NCI-H146 treated with DMSO at 0.1 percent for 48 hours (cell line): ENCODE measurements at regions not wholly inside any gene's neighbourhood (a gene's known extent, or its start where the extent isn't known, plus 50 kb on each side); places are given as distances from the start of the nearest gene placed in this dataset.
A peak's percentile ranks its signal among the peaks of the same experiment; 100 is the strongest.

ENCODE experiments used
- DNase-seq: peaks from one replicate; lab custom pipeline; 2025; ENCODE audit not compliant: unreplicated experiment; lab: John Stamatoyannopoulos, UW

GRCh38 chr20:57928181-57928967 lies 218.6 kb upstream of the PMEPA1 start:
- DNase-seq, result no peak

GRCh38 chr20:57927376-57927775 lies 217.6 kb upstream of the PMEPA1 start:
- DNase-seq, result no peak

- no peak for DNase-seq
These were observed 212.9 kb upstream of the PMEPA1 start for GRCh38 chr20:57922706-57923105.

DNA sequence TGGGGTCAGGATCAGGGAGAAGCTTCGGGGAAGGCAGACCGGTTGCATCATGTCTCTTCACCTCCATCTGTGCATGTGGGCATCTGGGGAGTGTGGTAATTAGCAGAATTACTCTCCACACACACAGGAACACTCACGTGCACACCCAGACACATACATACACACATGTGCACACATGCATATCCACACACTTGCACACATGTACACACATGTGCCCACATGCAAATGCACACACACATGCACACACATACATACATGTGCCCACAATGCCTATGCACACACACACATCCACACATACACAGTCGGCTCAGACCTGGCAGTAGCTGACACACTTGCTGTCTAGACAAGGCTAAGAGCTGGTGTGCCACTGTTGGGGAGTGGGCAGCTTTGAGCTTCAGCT lies 212.3 kb upstream of the PMEPA1 start:
- no peak for DNase-seq

- DNase-seq, result peak; percentile 43
These were observed 211.9 kb upstream of the PMEPA1 start for GRCh38 chr20:57921676-57922075.

GRCh38 chr20:57920971-57921370 lies 211.2 kb upstream of the PMEPA1 start:
- no peak for DNase-seq

GRCh38 chr20:57919049-57919448 lies 209.2 kb upstream of the PMEPA1 start:
- no peak for DNase-seq

DNA sequence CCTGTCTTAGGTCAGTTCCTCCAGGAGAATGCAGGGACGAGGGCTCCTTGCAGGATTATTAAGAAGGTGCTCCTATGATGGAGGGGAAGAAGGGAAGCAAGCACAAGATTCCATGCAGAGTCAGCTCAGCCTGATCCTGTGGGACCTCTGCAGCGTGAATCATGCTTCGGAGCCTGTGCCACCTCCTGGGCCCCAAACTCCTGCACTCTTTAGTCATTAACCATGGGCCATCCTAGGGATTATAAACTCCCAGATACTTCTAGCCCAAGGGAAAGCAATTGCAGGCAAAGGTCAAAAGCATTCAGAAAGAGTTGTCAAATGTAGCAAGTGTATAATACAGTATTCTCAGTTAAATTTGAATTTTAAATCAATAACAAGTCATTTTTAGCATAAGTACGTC lies 208.7 kb upstream of the PMEPA1 start:
- no peak for DNase-seq

DNA sequence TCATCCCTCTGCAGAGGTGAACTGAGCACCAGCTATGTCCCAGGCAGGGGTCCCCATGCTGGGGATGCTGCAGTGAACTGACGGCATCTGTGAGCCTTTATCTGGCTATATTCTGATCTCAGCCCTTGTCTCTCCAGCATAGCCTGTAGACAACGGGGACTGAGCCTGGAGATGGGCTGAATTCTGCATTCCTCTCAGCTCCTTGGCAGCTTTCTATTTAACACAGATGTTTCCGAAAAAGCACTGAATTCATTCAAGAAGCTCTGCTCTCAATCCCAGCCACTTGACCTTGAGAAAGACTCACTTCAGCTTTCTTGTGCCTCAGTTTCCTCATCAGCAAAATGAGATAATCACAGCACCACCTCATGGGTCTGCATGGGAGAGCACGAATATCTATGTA lies 204.4 kb upstream of the PMEPA1 start:
- no peak for DNase-seq

GRCh38 chr20:57913156-57913930 lies 203.5 kb upstream of the PMEPA1 start:
- no peak for DNase-seq

DNA sequence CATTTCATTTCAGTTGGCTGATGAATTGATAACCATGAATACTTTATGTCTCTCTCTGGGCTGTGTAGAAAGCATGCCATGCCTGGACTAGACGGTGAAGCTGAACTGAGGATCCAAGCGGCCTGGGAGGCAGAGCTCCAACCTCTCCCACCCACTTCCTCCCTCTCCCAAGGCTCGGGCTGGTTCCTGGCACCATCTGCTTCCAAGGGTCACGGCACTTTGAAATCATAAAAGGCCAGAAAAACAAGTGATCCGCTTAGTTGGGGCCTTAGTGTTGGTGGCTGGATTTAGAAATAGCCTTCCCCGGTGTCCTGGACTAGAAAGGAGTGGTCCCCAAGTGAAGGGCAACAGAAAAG lies 202.4 kb upstream of the PMEPA1 start:
- DNase-seq, result no peak

DNA sequence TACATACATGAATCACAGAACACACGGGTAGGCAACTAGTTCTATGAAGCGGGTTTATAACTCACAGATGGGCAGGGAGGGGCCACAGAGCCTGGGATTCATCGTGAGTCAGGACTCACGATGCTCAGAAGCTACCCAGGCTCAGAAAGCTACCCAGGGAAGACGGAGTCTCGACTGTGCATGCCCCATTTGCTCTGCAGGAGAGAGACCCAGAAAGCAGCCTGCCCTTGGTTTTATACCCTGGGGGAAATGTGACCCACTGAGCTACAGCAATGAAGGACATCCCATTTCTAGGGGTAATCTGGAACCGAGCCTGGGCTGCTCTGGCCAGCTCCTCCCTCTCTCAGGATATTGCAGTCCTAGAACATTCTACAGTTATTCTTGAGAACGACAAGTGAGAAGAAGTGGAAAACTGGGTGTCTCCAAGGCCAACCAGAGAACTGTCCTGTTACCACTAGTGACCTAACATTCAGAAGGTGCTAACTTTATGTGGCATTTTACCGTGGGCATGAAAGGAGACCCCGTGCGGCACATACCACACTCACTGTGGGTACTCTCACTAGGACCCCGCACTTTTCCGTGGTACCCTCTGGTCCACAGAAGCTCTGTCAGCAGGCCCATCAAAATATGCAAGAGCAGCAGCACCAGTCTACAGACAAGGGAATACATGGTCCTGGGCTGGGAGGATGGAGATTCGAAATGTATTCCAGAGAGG lies 201.9 kb upstream of the PMEPA1 start:
- no peak for DNase-seq

DNA sequence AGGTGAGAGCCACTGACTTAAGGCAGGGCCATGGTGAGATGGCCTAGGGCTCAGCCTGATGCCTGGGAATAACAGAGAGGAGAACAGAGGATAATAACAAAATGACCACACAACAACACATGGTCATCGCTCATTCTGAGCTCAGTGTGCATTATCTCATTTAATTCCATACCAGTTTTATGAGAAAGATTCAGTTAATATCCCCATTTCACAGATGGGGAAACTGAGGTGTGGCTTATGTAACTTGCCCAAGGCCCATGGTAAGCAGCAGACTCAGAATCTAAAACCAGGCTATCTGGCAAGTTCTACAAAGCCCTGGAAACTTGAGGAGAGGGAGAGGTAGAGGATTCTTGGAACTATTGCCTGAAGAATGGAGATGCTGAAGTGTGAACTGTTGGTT lies 200.9 kb upstream of the PMEPA1 start:
- no peak for DNase-seq

GRCh38 chr20:57909763-57910331 lies 200.0 kb upstream of the PMEPA1 start:
- no peak for DNase-seq

GRCh38 chr20:57908704-57909630 lies 199.2 kb upstream of the PMEPA1 start:
- DNase-seq, result no peak

DNA sequence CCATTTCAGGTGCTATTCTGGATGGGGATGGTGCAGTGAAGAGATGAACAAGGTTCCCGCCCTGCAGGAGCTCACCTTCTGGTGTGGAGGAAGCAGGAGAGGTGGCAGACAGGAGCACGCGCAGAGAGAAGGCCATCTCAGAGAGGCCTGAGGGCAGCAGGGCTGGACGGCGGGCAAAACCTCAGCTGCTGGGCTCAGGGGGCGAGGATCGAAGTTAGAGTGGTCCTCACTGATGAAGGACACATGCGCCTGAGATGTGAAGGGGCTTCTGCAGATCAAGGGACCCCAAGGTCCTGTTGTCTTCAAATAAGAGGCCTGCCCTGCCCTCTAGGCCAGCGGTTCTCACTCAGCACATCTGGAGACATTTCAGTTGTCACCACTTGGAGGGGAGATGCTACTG lies 198.4 kb upstream of the PMEPA1 start:
- no peak for DNase-seq

DNA sequence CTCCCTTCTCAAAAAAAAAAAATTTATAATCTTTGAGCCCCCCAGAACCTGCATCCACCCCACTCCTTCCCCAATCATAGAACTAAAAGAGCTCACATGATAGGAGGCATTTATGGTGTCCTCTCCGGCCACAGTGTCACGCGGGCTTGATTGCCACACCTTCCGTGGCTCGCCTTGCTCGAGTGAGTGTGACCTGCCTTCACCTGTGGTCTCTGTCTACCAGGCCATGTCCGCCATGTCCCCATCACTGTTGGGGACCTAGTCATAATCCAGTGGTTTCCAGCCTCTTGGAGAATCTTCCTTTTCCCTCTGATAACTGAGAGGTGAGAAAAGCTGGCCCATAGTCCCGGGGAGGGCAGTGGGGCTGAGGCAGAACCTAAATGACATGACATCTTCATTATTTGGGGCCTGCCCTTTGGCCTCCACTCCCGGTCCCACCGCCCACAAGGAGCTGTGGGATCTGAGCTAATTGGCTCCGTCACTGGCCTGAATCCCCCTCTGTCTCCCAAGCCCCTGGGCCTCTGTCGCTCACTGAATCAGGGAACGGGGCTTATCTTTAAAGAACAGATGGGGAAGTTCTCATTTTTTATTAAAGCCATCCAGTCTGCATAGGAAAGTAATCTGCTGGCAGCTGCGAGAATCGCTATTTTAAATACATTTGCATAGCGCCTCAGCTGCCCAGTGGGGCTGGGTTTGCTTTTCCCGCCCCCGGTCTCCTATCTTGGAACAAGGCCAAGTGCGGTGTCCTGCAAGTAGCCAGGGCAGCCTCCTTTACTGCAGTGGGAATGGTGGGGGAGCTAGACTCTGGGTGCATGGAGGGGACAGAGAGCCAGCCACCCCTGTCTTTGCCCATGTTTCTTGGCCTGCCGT lies 197.6 kb upstream of the PMEPA1 start:
- DNase-seq, result no peak

DNA sequence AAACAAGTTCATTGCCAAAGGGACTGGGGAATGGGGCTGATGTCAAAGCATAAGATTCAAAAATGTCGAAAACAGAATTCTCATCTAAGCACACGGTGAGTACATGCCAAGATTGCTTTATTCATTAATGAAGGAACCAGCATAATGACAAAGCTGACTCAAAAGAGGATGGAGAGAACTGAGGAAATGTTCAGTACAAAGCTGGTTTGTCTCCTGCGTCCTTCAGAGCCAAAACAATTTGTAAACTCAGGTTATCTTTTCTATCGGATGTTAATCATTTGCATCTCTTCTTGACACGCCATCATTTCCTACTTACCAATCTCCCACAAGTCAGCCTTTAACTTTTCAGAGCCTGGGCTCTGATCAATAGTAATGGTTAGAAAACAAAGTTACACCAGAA lies 195.6 kb upstream of the PMEPA1 start:
- no peak for DNase-seq

DNA sequence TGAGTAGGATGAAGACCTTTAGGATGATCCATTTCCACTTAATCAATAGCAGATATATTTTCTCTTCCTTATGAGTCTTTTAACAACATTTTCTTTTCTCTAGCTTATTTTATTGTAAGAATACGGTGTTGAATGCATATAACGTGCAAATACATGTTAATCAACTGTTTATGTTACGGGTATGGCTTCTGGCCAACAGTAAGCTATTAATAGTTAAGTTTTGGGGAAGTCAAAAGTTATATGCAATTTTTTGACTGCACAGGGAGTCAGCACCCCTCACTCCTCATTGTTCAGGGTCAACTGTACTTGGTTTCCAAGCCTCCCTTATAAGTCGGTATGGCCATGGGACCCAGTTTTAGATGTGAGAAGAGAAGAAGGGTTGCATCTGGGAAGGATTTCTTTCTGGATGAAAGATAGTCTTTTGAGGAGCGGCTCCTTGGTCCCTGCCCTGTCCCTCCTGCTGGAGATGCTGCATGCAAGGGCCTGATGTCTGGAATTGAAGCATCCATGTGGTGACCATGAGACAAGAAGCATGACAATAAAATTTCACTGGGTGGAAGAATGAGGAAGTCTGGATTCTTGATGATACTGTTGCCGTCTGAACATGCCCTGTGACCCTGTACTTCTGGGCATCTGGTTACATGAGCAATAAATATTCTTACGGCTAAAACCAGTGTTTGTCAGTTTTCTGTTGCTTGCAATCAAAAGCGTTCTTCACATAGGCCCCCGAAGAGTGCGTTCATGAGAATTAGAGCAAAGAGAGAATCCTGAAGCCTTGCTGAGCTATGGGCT lies 194.7 kb upstream of the PMEPA1 start:
- DNase-seq, result no peak
